ENCODE measurements at regions not wholly inside any gene's neighbourhood (a gene's known extent, or its start where the extent isn't known, plus 50 kb on each side); places are given as distances from the start of the nearest gene placed in this dataset.

- Mint-ChIP-seq H3K27ac (peak overlapping the region; percentile 21), H3K36me3 (no peaks in the 10 kb centered on the region), H3K27me3 (ENCODE audit: low read depth) (no peaks in the 10 kb centered on the region), H3K4me3 (no peak overlapping the region), H3K4me1 (peaks cover 40% of the 10 kb centered on the region), H3K9me3 (no peaks in the 10 kb centered on the region)
- DNase-seq (ENCODE audit: low spot score in 2 of 2, unreplicated experiment in 2 of 2), result no peak
- TF ChIP-seq CTCF (IDR thresholded peaks at IDR 0.05; ENCODE audit: unreplicated experiment), result no peak
Observed at GRCh38 chr3:23752126-23752525, 53.6 kb upstream of the UBE2E1 start.

DNA sequence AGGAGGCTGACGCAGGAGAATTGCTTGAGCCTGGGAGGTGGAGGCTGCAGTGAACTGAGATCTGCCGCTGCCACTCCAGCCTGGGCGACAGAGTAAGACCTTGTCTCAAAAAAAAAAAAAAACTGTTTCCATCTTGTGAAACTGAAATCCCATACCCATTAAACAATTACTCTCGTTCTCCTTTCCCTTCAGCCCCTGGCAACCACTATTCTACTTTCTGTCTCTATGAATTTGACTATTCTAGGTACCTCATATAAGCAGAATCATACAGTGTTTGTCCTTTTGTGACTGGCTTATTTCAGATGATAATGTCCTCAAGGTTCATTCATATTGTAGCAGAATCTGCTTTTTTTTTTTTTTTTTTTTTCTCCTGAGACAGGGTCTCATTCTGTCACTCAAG, 51.5 kb upstream of the UBE2E1 start:
- Mint-ChIP-seq H3K4me3 (no peak overlapping the region), H3K36me3 (no peaks in the 10 kb centered on the region), H3K27me3 (ENCODE audit: low read depth) (no peaks in the 10 kb centered on the region), H3K27ac (no peak overlapping the region), H3K9me3 (no peaks in the 10 kb centered on the region), H3K4me1 (peaks cover 24% of the 10 kb centered on the region)
- TF ChIP-seq CTCF (IDR thresholded peaks at IDR 0.05; ENCODE audit: unreplicated experiment), result no peak
- no peak for DNase-seq (ENCODE audit: low spot score in 2 of 2, unreplicated experiment in 2 of 2)

Measured in mesothelial cell of epicardium (in vitro differentiated cells).